H1 (cell line): ENCODE measurements at regions not wholly inside any gene's neighbourhood (a gene's known extent, or its start where the extent isn't known, plus 50 kb on each side); places are given as distances from the start of the nearest gene placed in this dataset.

Experiments used
- CTCF ChIA-PET: fragments of 300-600 bp; sonication (Branson Sonifier 250); formaldehyde crosslinking; loops from one replicate; lab custom pipeline; 2021; ENCODE audit not compliant: partially characterized antibody; lab: Charles Lee
- POLR2A ChIA-PET: fragments of 300-600 bp; sonication (Branson Sonifier 250); formaldehyde crosslinking; loops from one replicate; lab custom pipeline; 2021; ENCODE audit warnings: inconsistent platforms; ENCODE audit not compliant: partially characterized antibody; lab: Charles Lee
- DNase-seq, 2 experiments: peaks; one replicate each; pipeline versions ENCODE4 v3.0.0 to v3.0.0-alpha.2; 2010 to 2022; ENCODE audit warnings: low spot score in 2 of 2, low read depth in 1 of 2, mixed read lengths in 1 of 2
- FAIRE-seq: peaks from 2 replicates; lab custom pipeline; 2011; peaks lifted over from hg19 to GRCh38; lab: Jason Lieb, UNC
- H2AFZ ChIP-seq: 2 replicates; pipeline ENCODE4 v1.8.1; 2012; ENCODE audit warnings: low read length, inconsistent platforms
- H2AK5ac ChIP-seq: 2 replicates; pipeline ENCODE4 v1.6.1; 2013; ENCODE audit warnings: low read depth, low read length
- H2BK120ac ChIP-seq: replicated peaks from 2 replicates; pipeline ENCODE3; 2013; ENCODE audit warnings: low read depth, low read length, inconsistent platforms
- H2BK12ac ChIP-seq: 2 replicates; pipeline ENCODE4 v1.6.1; 2013; ENCODE audit warnings: low read depth, low read length
- H2BK15ac ChIP-seq: 2 replicates; pipeline ENCODE4 v1.6.1; 2013; ENCODE audit warnings: low read length
- H2BK20ac ChIP-seq: 2 replicates; pipeline ENCODE4 v1.6.1; 2013; ENCODE audit warnings: low read length
- H2BK5ac ChIP-seq: 2 replicates; pipeline ENCODE4 v1.6.1; 2013; ENCODE audit warnings: low read depth, low read length
- H3K14ac ChIP-seq: 2 replicates; pipeline ENCODE4 v1.6.1; 2013; ENCODE audit warnings: inconsistent platforms; ENCODE audit not compliant: insufficient read length
- H3K18ac ChIP-seq: 2 replicates; pipeline ENCODE4 v1.6.1; 2013; ENCODE audit warnings: low read length; ENCODE audit errors: extremely low read depth
- H3K23ac ChIP-seq: 2 replicates; pipeline ENCODE4 v1.6.1; 2013; ENCODE audit warnings: inconsistent platforms; ENCODE audit not compliant: insufficient read length
- H3K23me2 ChIP-seq: 2 replicates; pipeline ENCODE4 v1.6.1; 2013; ENCODE audit warnings: low read depth, low read length
- H3K27ac ChIP-seq: 2 replicates; pipeline ENCODE4 v1.6.1; 2011; ENCODE audit warnings: low read depth, low read length, inconsistent platforms
- H3K27me3 ChIP-seq, 4 experiments: replicated peaks in 1 of 4; 1 replicate in 1 of 4; 2 replicates in 3 of 4; pipeline versions ENCODE4 v1.6.1 to v1.8.1; 2011 to 2013; ENCODE audit warnings: low read length in 3 of 4, mild to moderate bottlenecking in 3 of 4, inconsistent platforms in 2 of 4, mixed read lengths in 2 of 4, moderate library complexity in 1 of 4; ENCODE audit not compliant: control insufficient read depth in 3 of 4, insufficient read depth in 3 of 4; ENCODE audit errors: extremely low read depth in 1 of 4
- H3K36me3 ChIP-seq, 4 experiments: 2 replicates each; pipeline versions ENCODE4 v1.6.1 to v1.8.1; 2011 to 2013; ENCODE audit warnings: mild to moderate bottlenecking in 4 of 4, low read length in 3 of 4, moderate library complexity in 2 of 4, control low read depth in 1 of 4, inconsistent platforms in 1 of 4; ENCODE audit not compliant: insufficient read depth in 4 of 4, control insufficient read depth in 2 of 4
- H3K4ac ChIP-seq: replicated peaks from 2 replicates; pipeline ENCODE3; 2013; ENCODE audit warnings: low read length, low read depth, mixed read lengths, inconsistent platforms; ENCODE audit not compliant: insufficient read length
- H3K4me1 ChIP-seq, 4 experiments: replicated peaks in 1 of 4; 1 replicate in 1 of 4; 2 replicates in 3 of 4; pipeline versions ENCODE4 v1.6.1 to v1.8.1; 2011 to 2013; ENCODE audit warnings: low read length in 3 of 4, inconsistent platforms in 2 of 4, mixed read lengths in 1 of 4; ENCODE audit not compliant: insufficient read depth in 4 of 4, control insufficient read depth in 3 of 4
- H3K4me2 ChIP-seq, 2 experiments: 2 replicates each; pipeline versions ENCODE4 v1.6.1 to v1.8.1; 2011 to 2013; ENCODE audit warnings: low read depth in 2 of 2, low read length in 2 of 2, control low read depth in 1 of 2, inconsistent platforms in 1 of 2, mild to moderate bottlenecking in 1 of 2; ENCODE audit not compliant: insufficient read depth in 1 of 2
- H3K4me3 ChIP-seq, 4 experiments: fragments of 200-600, 300-600 bp in 1 of 4; sonication (generic), shearing (Covaris generic), sonication (Bioruptor Twin) in 1 of 4; 2 replicates each; pipeline versions ENCODE4 v1.5.1 to v1.8.1; 2011 to 2016; ENCODE audit warnings: low read length in 4 of 4, low read depth in 3 of 4, control low read depth in 2 of 4, inconsistent platforms in 2 of 4, mild to moderate bottlenecking in 2 of 4, mixed read lengths in 1 of 4, moderate library complexity in 1 of 4; ENCODE audit not compliant: insufficient read depth in 2 of 4; ENCODE audit errors: extremely low read depth in 1 of 4
- H3K56ac ChIP-seq: replicated peaks from 2 replicates; pipeline ENCODE3; 2013; ENCODE audit warnings: low read depth, mild to moderate bottlenecking, mixed read lengths, low read length, inconsistent platforms; ENCODE audit not compliant: insufficient read length
- H3K79me1 ChIP-seq: 2 replicates; pipeline ENCODE4 v1.6.1; 2013; ENCODE audit warnings: low read depth, low read length, control low read depth
- H3K79me2 ChIP-seq, 2 experiments: 2 replicates each; pipeline versions ENCODE4 v1.6.1 to v1.8.1; 2012 to 2013; ENCODE audit warnings: low read length in 2 of 2, mild to moderate bottlenecking in 2 of 2, inconsistent platforms in 1 of 2; ENCODE audit not compliant: insufficient read depth in 2 of 2, control insufficient read depth in 1 of 2
- H3K9ac ChIP-seq, 4 experiments: replicated peaks in 1 of 4; 1 replicate in 1 of 4; 2 replicates in 3 of 4; pipeline versions ENCODE4 v1.6.1 to v1.8.1; 2011 to 2013; ENCODE audit warnings: low read depth in 3 of 4, low read length in 3 of 4, control low read depth in 2 of 4, mild to moderate bottlenecking in 2 of 4, moderate library complexity in 2 of 4, inconsistent platforms in 1 of 4; ENCODE audit errors: extremely low read depth in 1 of 4
- H3K9me3 ChIP-seq, 2 experiments: 2 replicates each; pipeline versions ENCODE4 v1.6.1 to v1.8.1; 2012 to 2013; ENCODE audit warnings: mild to moderate bottlenecking in 2 of 2, moderate library complexity in 2 of 2, control low read depth in 1 of 2, inconsistent platforms in 1 of 2, low read depth in 1 of 2, low read length in 1 of 2, mixed read lengths in 1 of 2; ENCODE audit not compliant: insufficient read depth in 2 of 2
- H4K20me1 ChIP-seq, 2 experiments: replicated peaks in 1 of 2; 2 replicates each; pipeline versions ENCODE3 to v1.8.1; 2011 to 2013; ENCODE audit warnings: inconsistent platforms in 2 of 2, low read length in 2 of 2, mild to moderate bottlenecking in 1 of 2; ENCODE audit not compliant: insufficient read depth in 2 of 2, control insufficient read depth in 1 of 2
- H4K5ac ChIP-seq: 2 replicates; pipeline ENCODE4 v1.6.1; 2013; ENCODE audit warnings: low read length, low read depth, mixed read lengths, inconsistent platforms; ENCODE audit not compliant: insufficient read length
- H4K8ac ChIP-seq: 2 replicates; pipeline ENCODE4 v1.8.0; 2013; ENCODE audit warnings: mild to moderate bottlenecking, moderate library complexity, low read length, inconsistent platforms; ENCODE audit not compliant: insufficient read depth; ENCODE audit errors: extremely low read depth
- H4K91ac ChIP-seq: replicated peaks from 2 replicates; pipeline ENCODE3; 2013; ENCODE audit warnings: low read length, mixed read lengths, inconsistent platforms; ENCODE audit not compliant: insufficient read length
- BCL11A ChIP-seq, 2 experiments: IDR thresholded peaks; one replicate each; pipeline ENCODE4 v1.6.1; 2011; ENCODE audit warnings: low read depth in 2 of 2, low read length in 2 of 2, mild to moderate bottlenecking in 2 of 2
- KDM1A ChIP-seq: fragments of 200-600, 300-600 bp; sonication (generic); IDR thresholded peaks from 2 replicates; pipeline ENCODE4 v1.7.1; 2016; ENCODE audit warnings: mild to moderate bottlenecking, low read length, borderline replicate concordance
- NANOG ChIP-seq: IDR thresholded peaks from 2 replicates; pipeline ENCODE4 v1.6.1; 2011; ENCODE audit warnings: low read length, low read depth, mild to moderate bottlenecking, inconsistent platforms; ENCODE audit not compliant: insufficient read depth, poor library complexity, severe bottlenecking
- POU5F1 ChIP-seq: IDR thresholded peaks from 2 replicates; pipeline ENCODE4 v1.6.1; 2011; ENCODE audit warnings: low read depth, mild to moderate bottlenecking, low read length, moderate library complexity
- RAD21 ChIP-seq, 2 experiments: IDR thresholded peaks in 1 of 2; conservative IDR thresholded peaks in 1 of 2; 2 replicates each; pipeline ENCODE4 v1.6.1; 2011; ENCODE audit warnings: low read depth in 2 of 2, low read length in 2 of 2, improper control_type of control experiment in 1 of 2, inconsistent platforms in 1 of 2, mild to moderate bottlenecking in 1 of 2, moderate library complexity in 1 of 2
- SP4 ChIP-seq: IDR thresholded peaks from 2 replicates; pipeline ENCODE4 v1.6.1; 2012; ENCODE audit warnings: low read length, inconsistent platforms
- TAF7 ChIP-seq: optimal IDR thresholded peaks from 2 replicates; pipeline ENCODE3; 2011; ENCODE audit warnings: low read depth, mild to moderate bottlenecking, inconsistent platforms, low read length, moderate library complexity, borderline replicate concordance
- TBP ChIP-seq: IDR thresholded peaks from 2 replicates; pipeline ENCODE4 v1.6.1; 2011; ENCODE audit warnings: low read depth, low read length, improper control_type of control experiment
- WGBS, 2 experiments: shearing (Covaris generic) in 1 of 2; methylation state at CpG; one replicate each; pipeline versions ENCODE4 v1.1.6 to v1.1.7; 2013 to 2015; ENCODE audit warnings: low lambda C conversion rate in 2 of 2, mixed read lengths in 2 of 2, inconsistent platforms in 1 of 2, low coverage in 1 of 2, missing lambda C conversion rate in 1 of 2; ENCODE audit not compliant: insufficient replicate concordance in 2 of 2, insufficient coverage in 1 of 2, insufficient read length in 1 of 2; ENCODE audit errors: extremely low coverage in 1 of 2, missing lambda C conversion rate in 1 of 2; 5-methylcytosine and 5-hydroxymethylcytosine counted together
- TF ChIP-seq, protein P1 (sequence below): IDR thresholded peaks from 2 replicates; pipeline ENCODE4 v1.6.1; 2012; ENCODE audit warnings: low read length, inconsistent platforms
- TF ChIP-seq, protein P2 (sequence below): IDR thresholded peaks from 2 replicates; pipeline ENCODE4 v1.6.1; 2011; ENCODE audit warnings: low read depth, mild to moderate bottlenecking, low read length; ENCODE audit not compliant: insufficient read depth

DNA sequence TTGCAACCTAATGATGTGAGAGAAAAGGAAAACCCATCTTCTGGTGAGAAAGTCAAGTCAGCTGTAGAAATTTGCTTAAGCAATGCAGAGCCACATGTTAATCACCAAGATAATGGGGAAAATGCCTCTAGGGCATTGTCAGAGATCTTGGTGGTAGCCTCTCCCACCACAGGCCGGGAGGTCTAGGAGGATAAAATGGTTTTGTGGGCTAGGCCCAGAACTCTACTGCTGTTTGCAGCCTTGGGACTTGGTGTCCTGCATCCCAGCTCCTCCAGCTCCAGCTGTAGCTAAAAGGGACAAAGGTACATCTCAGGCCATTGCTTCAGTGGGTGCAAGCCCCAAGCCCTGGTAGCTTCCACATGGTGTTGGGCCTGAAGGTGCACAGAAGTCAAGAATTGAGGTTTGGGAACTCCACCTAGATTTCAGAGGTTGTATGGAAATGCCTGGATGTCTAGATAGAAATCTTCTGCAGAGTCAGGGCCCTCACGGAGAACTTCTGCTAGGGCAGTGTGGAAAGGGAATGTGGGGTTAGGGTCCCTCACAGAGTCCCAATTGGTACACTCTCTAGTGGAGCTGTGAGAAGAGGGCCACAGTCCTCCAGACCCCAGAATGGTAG, 382.2 kb upstream of the KLHL1 start:
- 96% methylated on average over 2 of the region's 2 CpGs; no CpG with 5 or more reads in 1 of the 2 experiments for WGBS, 2 experiments
- POLR2A ChIA-PET, result no interaction called here

More for the DNA sequence above, 382.2 kb upstream of the KLHL1 start:
- Histone ChIP-seq H3K27ac (no peak overlapping the region), H2BK12ac (no peak overlapping the region), H2AK5ac (no peak overlapping the region), H3K36me3 (no peaks in the 10 kb centered on the region; a peak in 1 of 8 replicates), H4K8ac (no peak overlapping the region), H3K4me1 (no peaks in the 10 kb centered on the region), H2BK5ac (no peak overlapping the region), H3K9ac (no peak overlapping the region), H4K91ac (no peak overlapping the region), H2BK120ac (no peak overlapping the region), H2AFZ (no peak overlapping the region), H4K5ac (no peak overlapping the region), H2BK20ac (no peak overlapping the region), H4K20me1 (no peaks in the 10 kb centered on the region), H3K9me3 (peaks cover 16 to 21% of the 10 kb centered on the region in 2 experiments), H3K79me1 (no peaks in the 10 kb centered on the region), H3K18ac (no peak overlapping the region), H3K27me3 (no peaks in the 10 kb centered on the region), H2BK15ac (no peak overlapping the region), H3K14ac (no peak overlapping the region), H3K23ac (no peak overlapping the region), H3K4me2 (no peak overlapping the region), H3K56ac (no peak overlapping the region), H3K23me2 (no peaks in the 10 kb centered on the region; the same call in 1 of the 2 replicates), H3K4me3 (no peak overlapping the region), H3K4ac (no peak overlapping the region), H3K79me2 (no peaks in the 10 kb centered on the region)
- TF ChIP-seq RAD21 (IDR thresholded peaks at IDR 0.05 in 1 of 2, conservative IDR thresholded peaks at IDR 0.05 in 1 of 2; ENCODE audit: low read depth in 2 of 2, low read length in 2 of 2) (no peak), POU5F1 (no peak), SP4 (no peak), BCL11A (IDR thresholded peaks at IDR 0.05; ENCODE audit: low read depth in 2 of 2, low read length in 2 of 2) (no peak), TAF7 (no peak), KDM1A (no peak), NANOG (no peak), TBP (no peak)
- TF ChIP-seq, protein P1, sequence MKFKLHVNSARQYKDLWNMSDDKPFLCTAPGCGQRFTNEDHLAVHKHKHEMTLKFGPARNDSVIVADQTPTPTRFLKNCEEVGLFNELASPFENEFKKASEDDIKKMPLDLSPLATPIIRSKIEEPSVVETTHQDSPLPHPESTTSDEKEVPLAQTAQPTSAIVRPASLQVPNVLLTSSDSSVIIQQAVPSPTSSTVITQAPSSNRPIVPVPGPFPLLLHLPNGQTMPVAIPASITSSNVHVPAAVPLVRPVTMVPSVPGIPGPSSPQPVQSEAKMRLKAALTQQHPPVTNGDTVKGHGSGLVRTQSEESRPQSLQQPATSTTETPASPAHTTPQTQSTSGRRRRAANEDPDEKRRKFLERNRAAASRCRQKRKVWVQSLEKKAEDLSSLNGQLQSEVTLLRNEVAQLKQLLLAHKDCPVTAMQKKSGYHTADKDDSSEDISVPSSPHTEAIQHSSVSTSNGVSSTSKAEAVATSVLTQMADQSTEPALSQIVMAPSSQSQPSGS, result no peak
- TF ChIP-seq, protein P2, sequence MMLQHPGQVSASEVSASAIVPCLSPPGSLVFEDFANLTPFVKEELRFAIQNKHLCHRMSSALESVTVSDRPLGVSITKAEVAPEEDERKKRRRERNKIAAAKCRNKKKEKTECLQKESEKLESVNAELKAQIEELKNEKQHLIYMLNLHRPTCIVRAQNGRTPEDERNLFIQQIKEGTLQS, result no peak
- FAIRE-seq (no peak), DNase-seq (no peak)
- CTCF ChIA-PET, result no interaction called here
